Astrocyte of the hippocampus (primary cell): ENCODE measurements at regions not wholly inside any gene's neighbourhood (a gene's known extent, or its start where the extent isn't known, plus 50 kb on each side); places are given as distances from the start of the nearest gene placed in this dataset.
A peak's percentile ranks its signal among the peaks of the same experiment; 100 is the strongest.

ENCODE experiments used
- DNase-seq: peaks from one replicate; pipeline ENCODE4 v3.0.0; 2011; ENCODE audit warnings: low read depth, low spot score

DNA sequence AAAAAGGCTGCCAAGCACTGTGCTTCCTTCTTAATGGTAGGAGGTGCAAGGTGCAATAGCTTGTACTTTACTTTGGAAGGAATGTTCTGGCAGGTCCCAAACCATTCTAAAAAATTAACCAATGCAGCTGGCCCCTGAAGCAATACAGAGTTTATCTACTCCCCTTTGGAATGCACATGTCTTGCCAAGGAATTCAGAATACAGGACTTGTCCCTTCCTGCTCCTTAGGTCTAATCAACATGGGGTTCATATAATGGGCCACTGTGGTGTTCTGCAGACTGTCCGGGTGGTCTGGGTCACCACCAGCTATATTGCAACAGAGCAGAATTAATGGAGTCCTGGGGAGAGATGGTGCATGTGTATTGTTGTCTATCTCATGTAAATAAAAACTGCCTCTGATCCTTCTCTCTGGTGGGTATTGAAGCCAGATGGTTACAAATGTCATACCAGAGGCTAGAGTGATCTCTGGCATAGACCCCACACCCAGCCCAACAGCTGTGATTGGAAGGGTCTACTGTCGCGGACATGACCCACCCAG lies 112.8 kb downstream of the RIPK4 start:
- DNase-seq: peak; percentile 82

DNA sequence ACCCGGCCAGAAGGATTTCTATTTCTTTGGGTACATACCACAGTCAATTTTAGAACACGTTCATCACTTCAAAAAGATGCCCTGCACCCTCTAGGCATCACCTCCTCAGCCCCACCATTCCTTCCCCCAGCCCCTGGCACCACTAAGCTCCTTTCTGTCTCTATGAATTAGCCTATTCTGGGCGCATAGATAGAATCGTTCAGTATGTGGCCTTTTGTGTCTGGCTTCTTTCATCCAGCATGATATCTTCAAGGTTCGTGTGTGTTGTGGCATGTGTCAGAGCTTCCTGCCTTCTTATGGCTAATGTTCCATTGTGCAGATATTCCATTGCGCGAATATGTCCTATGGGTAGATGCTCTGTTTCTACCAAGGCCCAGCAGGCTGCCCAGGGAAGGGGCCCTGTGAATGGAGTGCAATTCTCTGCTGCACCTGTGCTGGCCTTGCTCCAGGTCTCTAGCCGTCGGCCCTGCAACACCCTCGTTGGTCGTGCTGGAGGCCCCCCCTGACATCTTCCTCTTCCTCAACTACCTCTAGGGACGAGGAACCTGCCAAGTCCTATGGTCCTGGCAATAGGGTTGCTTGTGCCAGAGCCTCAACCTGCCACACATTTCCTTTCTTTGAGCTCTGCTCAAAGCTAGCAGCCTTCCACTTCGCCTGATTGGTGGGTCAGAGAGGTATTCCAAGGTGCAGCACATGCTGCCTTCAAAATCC lies 113.5 kb downstream of the RIPK4 start:
- DNase-seq: no peak

GRCh38 chr21:41651830-41652229 lies 115.0 kb downstream of the RIPK4 start:
- DNase-seq: no peak

DNA sequence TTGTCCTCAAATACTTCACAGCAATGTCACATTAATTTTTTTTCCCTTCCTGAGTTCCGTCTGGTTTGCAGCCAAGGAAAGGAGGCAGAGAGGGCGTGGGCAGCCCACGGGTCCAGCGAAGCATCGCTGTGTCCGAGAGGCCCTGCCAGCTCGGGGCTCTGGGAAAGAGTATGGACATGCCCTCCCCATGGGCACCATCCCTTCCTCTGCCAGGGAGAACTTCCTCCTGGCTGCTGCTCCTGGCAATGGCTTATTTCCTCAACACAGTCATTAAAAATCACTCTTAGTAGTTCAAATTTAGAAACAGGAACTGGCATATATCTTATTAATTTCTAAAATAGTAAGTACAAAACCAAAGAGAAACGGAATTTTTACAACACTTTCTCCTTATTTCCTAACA lies 115.4 kb downstream of the RIPK4 start:
- DNase-seq: no peak

- DNase-seq: no peak
Measured at GRCh38 chr21:41650526-41651145, 116.2 kb downstream of the RIPK4 start.

DNA sequence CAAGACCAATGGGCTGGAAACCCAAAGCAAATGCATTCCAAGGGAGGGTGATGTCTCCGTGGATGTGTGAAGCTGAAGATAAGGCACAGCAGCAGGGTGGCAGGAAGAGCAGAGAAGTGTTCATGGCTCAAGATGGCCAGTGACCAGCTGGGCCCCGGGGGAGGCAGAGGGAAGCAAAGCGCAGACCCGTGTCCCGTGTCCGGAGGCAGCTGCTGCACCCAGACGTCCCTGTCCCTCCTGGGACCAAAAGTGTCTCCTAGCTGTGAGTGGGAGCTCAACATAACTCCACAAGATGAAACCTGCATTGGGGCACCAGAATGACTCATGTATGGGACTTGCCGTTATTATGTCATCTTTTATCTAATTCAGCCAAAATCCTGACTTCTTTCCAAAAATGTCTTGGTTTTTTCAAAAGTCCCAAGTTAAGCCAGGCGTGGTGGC lies 118.2 kb downstream of the RIPK4 start:
- DNase-seq: peak; percentile 68

DNA sequence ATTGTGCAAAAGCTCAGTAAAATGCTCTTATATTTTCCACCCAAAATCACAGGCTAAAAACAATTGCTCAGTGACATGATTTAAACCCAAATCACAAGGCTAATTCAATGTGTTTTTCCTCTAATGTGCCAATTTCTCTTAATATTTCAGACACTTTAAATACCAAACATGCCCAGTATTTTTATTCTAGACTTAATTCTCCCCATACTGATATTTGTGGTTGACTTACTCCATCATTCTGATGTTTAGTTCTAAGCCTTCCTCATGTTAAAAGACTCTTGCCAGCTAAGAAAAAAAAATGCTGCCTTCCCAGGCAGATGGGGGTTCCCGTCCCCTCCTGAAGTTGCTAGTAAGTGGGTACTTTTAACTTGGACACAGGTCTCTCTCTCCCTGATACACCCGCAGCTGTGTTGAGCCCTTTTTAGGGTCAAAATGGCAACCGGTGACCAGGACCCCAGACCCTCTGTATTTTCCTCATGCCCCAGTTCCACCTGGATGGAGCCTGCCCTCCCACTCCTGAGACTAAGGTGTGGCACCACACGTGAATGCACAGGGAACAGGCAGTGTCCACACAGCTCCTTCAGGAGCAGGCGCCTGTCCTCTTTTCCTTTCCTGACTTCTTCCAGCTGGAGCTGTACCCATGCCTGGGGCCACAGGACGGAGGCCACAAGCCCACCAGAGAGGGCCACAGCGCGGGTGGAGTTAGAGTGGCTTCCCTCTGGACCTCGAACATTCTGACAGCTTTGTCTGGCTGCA lies 118.9 kb downstream of the RIPK4 start:
- DNase-seq: no peak

DNA sequence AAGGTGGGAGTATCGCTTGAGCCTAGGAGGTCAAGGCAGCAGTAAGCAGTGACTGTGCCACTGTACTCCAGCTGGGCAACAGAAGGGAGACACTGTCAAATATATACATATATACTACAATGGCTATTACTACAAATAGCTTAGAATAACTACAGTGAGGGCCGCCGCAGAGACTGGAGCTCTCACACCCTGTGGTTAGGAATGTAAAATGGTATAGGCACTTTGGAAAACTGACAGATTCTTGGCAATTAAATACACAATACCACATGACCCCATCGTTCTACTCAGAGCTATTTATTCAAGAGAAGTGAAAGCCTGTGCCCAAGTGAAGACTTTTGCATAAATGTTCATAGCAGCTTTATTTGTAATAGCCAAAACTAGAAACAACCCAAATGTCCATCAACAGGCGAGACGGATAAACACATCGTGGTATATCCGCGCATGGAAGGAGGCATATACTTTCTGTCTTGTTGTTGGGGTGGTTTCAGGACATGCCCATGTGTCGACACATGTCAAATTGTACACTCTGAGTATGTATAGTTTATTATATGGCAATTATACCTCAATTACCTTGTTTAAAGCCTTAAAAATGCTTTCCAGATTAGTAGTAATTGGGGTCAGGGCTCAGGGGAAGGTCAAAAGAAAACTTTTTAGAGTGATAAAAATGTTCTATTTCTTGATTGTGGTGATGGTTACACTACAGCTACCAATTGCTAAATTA lies 123.4 kb downstream of the RIPK4 start:
- peak; percentile 77 for DNase-seq

DNA sequence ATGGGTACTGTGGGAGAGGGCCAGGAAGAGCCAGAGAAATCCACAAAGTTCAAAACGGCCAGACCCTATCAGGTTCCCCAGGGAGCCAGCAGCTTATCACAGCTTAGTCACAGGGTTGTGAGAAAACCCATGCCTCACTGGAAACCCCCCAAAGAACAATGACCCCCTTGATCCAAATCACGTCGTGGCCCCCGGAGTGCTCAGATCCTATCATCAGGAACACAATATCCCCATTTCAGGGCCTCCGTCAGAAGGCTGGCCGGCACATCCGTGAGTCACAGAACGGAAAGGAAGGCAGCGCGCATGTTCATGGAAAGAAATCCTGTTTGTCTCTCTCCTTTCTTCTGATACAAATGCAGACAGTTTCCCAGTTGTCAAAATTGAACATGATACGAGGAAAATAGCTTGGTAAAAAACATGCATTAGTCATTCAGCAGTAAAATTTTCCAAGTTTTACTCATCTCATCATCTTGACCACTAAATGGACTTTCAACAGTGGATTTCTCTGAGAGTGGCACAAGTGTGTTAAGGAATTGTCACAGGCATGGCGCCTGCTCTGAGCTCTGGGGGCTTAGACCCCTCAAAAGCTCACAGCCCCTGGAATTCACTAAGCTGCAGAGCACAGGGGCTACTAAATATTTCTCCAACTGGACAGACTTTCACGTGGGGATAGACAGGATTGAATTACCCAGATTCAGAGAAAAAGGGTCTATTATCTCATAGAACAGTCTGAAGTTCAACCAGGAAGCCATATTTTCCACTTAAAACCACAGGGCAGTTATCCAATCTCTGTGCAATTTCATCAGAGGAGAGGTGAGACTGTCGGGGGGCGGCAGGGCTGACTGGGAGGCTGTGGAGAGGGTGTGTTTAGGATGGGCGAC lies 124.8 kb downstream of the RIPK4 start:
- DNase-seq: peak; percentile 90

DNA sequence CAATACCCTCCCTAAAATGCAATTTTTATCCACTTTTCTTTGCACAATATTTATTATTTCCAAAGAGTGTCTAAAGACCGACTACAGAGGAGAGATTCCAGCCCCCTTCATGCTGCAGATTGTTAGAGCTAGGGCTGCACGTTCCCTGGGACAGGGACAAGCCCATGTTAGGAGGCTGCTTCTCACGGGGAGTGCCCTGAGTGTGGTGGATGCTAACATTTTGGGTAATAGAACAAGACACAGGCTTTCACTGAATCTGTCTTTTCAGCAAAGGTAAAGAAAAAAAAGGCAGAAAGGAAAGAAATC lies 125.4 kb downstream of the RIPK4 start:
- no peak for DNase-seq

- peak; percentile 48 for DNase-seq
Measured at GRCh38 chr21:41640748-41641509, 125.9 kb downstream of the RIPK4 start.

- DNase-seq: no peak
Measured at GRCh38 chr21:41639766-41640165, 127.1 kb downstream of the RIPK4 start.

- no peak for DNase-seq
Measured at GRCh38 chr21:41639336-41639735, 127.5 kb downstream of the RIPK4 start.

DNA sequence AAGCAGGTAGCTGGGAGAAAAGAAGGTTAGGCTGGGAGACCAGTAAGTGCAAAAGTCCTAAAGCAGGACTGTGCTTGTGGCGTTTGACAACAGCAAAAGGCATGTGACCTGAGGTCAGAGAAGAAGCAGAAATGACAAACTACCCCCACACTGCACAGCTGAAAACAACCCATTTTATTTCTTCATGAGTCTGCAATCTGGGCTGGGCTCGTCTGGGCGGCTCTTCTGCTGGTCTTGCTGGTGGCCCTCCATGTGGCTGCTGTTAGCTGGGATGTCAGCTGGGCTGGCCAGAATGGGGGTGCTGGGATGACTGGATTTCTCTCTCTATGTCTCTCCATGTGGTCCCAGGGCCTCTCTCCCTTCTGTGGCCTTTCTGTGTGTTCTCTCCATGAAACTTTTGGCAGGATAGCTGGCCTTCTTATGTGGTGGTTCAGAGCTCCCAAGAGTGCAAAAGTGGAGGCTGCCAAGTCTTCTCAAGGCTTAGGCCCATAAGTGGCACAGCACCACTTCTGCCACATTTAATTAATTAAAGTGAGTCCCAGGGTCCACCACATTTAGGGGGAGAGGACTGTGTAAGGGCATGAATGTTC lies 128.6 kb downstream of the RIPK4 start:
- no peak for DNase-seq

DNA sequence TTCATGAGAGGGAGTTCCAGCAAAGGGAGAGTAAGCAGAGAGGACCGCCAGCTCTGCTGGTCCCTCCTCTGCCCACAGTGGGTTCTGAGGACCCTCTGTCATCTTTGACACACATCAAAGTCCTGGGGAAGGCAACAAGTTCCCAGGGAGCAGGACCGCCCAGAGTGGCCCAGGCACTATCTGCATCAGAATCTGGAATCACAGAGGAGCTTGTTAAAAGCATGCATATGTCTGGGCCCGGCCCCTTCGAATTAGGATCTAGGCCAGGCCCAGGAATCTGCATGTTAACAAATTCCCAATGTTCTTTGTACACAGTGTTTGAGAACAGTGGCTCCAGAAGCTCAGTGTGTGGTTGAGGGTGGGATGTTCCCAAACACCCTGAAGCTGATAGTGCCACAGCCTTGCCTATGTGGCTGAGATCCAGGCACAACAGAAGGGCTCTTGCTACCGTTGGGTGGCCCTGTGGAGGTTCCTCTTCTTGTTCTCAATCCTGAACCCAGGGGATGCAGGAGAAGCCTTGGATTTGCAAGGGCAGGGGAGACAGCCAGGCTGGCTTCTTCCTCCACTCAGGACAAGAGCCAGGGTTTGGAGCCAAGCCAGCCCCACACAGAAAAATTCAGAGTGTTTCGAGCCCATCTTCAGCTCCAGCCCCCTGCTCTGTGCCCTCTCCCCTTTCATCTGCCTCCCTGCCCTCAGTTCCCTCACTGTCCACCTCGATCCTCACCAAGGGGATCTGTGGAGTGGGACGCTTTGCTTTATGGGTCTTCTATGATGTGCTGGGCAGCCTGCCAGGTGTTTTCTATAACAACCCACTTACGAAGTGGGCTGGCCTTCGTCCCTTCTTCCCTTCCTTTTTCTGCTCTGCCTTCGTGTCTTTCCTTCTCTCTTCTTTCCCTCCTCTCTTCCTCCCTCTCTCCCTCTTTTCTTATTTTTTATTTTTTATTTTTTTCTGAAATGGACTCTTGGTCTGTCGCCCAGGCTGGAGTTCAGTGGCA lies 129.0 kb upstream of the TMPRSS2 start:
- DNase-seq: peak; percentile 8

- no peak for DNase-seq
Measured at GRCh38 chr21:41635874-41636273, 127.9 kb upstream of the TMPRSS2 start.

DNA sequence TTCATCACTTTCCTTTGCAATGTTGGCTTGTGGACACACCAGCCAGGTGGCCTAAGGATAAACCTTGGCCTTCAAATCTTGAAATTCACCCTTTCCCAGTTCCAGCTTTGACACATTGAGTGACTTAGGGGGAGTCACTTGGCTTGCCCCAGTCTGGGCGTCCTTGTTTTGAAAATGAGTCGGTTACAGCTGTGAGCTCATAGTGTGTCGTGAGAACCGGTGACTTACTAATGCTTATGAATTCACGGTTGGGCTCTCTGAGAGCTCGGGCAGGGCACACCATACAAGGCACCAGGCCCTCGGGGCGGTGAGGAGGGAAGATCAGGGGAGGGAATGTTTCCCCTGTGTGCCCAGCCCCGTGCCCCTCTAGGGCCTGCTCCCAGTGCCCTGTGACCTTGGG lies 126.9 kb upstream of the TMPRSS2 start:
- DNase-seq: no peak

- DNase-seq: no peak
Measured at GRCh38 chr21:41634211-41634694, 126.3 kb upstream of the TMPRSS2 start.
